Mucosa of stomach (tissue), 1 donor: ENCODE measurements at regions not wholly inside any gene's neighbourhood (a gene's known extent, or its start where the extent isn't known, plus 50 kb on each side); places are given as distances from the start of the nearest gene placed in this dataset.
"Not testable (repeated sequence)": the region's sequence is repeated elsewhere in the genome, so short reads cannot be mapped to it uniquely, and the experiment has no call there.

Experiments used
- H3K27me3 ChIP-seq: one replicate; pipeline ENCODE4 v1.7.0; 2013; ENCODE audit warnings: mild to moderate bottlenecking, low read length; ENCODE audit not compliant: control insufficient read depth, insufficient read depth
- H3K36me3 ChIP-seq: one replicate; pipeline ENCODE4 v1.7.0; 2013; ENCODE audit warnings: low read length; ENCODE audit not compliant: control insufficient read depth, insufficient read depth
- H3K4me1 ChIP-seq: one replicate; pipeline ENCODE4 v1.7.0; 2013; ENCODE audit warnings: mild to moderate bottlenecking, low read length; ENCODE audit not compliant: control insufficient read depth, insufficient read depth
- H3K4me3 ChIP-seq: one replicate; pipeline ENCODE4 v1.7.0; 2013; ENCODE audit warnings: low read length
- H3K9ac ChIP-seq: one replicate; pipeline ENCODE4 v1.7.0; 2013; ENCODE audit warnings: mild to moderate bottlenecking, low read length, moderate library complexity
- H3K9me3 ChIP-seq: one replicate; pipeline ENCODE4 v1.7.0; 2013; ENCODE audit warnings: mild to moderate bottlenecking, low read length, moderate library complexity; ENCODE audit not compliant: control insufficient read depth
- donor health status: Pancreatic carcinoma.

DNA sequence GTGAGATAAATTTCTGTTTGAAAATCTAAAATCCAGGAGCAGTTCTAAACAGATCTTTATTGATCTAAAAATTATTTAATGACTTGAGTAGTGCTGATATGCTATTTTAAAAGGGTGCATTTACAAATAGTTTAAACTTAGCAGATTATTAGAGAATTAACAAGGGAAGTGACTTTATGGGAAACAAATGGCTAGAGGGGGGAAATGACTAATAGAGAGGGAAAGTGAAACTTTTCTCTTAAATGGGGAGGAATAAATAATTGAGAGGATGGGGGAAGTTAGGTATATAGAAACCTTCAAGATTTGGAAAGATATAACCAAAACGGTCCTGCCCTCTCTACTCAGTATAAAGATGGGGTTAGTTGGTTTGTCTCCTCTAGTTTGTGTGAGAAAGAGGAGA, 90.1 kb upstream of the ARMC3 start:
- no peak overlapping the region for H3K4me3 ChIP-seq
- no peaks in the 10 kb centered on the region for H3K36me3 ChIP-seq
- H3K9me3 ChIP-seq, result no peaks in the 10 kb centered on the region
- peaks cover 5% of the 10 kb centered on the region for H3K4me1 ChIP-seq
- no peak overlapping the region for H3K9ac ChIP-seq
- no peaks in the 10 kb centered on the region for H3K27me3 ChIP-seq

DNA sequence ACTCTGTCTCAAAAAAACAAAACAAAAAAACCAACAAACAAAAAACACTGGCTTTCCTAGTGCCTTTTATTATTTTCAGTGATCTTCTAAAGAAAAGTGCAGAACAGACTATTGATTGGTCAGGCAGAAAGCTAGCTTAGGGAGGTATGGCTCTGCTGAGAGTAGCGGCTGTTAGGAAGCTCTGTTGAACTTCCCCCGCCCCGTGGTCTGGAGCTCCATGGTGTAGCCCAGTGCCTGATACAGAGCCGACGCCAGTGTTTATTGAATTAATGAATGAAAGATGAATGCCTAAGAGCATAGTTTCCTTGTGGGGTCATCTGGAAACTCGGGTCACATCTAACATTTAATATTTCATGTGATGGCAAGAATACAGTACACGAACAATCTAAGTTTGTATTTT, 90.5 kb upstream of the ARMC3 start:
- Histone ChIP-seq H3K36me3 (no peaks in the 10 kb centered on the region), H3K4me1 (peaks cover 5% of the 10 kb centered on the region), H3K9me3 (no peaks in the 10 kb centered on the region), H3K9ac (no peak overlapping the region), H3K4me3 (no peak overlapping the region), H3K27me3 (no peaks in the 10 kb centered on the region)

DNA sequence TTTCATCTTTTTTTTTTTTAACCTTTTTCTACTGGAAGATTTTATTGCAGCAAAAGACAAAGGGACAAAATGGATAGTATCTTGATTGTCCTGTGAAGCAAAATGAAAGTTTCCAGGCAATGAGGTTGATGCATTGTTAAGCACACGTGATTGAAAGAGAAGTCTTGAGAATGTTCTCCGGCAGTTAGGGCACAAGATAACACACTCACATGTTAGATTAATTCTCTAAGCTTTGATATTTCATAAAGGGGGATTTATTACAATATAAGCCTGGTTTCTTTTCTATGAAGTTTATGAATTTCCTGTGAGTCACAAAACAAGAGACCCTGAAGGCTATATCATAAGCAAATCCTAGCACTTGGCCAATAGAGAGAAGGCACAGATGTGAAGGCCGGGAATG, 93.4 kb upstream of the ARMC3 start:
- no peaks in the 10 kb centered on the region for H3K9me3 ChIP-seq
- H3K36me3 ChIP-seq, result no peaks in the 10 kb centered on the region
- H3K27me3 ChIP-seq, result no peaks in the 10 kb centered on the region
- peaks cover 5% of the 10 kb centered on the region for H3K4me1 ChIP-seq
- no peak overlapping the region for H3K9ac ChIP-seq
- no peak overlapping the region for H3K4me3 ChIP-seq

DNA sequence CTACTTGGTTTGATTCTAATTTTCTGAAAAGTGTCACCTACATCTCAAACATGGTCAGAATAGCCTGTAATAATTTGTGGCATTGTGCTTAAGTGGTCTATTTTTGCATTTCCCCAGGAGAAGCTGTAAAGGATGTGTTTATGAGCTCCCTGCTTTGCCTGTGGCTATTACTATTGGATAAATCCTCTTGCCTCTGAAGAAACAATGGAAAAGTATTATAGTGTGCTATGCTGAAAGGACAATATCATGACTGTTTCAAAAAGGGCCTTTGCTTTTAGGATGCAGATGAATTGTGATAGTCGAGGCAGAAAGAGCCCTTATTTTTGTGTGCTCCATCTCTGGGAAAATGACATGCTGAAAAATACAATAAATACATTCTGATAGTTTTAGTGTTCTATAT, 94.1 kb upstream of the ARMC3 start:
- Histone ChIP-seq H3K4me1 (peaks cover 5% of the 10 kb centered on the region), H3K4me3 (no peak overlapping the region), H3K9ac (no peak overlapping the region)

DNA sequence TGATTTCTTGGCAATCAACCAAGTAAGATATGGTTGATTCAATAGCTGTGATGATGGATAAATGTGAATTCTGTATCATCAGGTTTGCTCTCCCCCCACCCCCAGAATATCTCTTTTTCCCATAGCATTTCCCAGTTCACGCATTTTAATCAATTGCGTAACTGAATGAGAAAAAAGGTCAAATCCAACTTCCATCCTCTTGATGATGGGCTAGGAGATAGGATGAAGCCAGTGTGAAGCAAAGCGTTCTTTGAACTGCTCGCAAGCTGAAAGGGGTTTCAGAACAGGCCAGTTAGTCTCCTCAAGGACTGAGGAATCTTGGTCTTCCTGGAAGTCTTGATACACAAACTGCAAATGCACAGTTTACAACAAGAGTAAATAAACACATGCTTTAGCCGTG, 94.5 kb upstream of the ARMC3 start:
- H3K36me3 ChIP-seq, result no peaks in the 10 kb centered on the region
- H3K4me3 ChIP-seq, result no peak overlapping the region
- no peak overlapping the region for H3K9ac ChIP-seq
- no peaks in the 10 kb centered on the region for H3K9me3 ChIP-seq
- H3K4me1 ChIP-seq, result peaks cover 5% of the 10 kb centered on the region
- H3K27me3 ChIP-seq, result no peaks in the 10 kb centered on the region

More for the DNA sequence above, 94.1 kb upstream of the ARMC3 start:
- Histone ChIP-seq H3K36me3 (no peaks in the 10 kb centered on the region), H3K27me3 (no peaks in the 10 kb centered on the region), H3K9me3 (no peaks in the 10 kb centered on the region)

DNA sequence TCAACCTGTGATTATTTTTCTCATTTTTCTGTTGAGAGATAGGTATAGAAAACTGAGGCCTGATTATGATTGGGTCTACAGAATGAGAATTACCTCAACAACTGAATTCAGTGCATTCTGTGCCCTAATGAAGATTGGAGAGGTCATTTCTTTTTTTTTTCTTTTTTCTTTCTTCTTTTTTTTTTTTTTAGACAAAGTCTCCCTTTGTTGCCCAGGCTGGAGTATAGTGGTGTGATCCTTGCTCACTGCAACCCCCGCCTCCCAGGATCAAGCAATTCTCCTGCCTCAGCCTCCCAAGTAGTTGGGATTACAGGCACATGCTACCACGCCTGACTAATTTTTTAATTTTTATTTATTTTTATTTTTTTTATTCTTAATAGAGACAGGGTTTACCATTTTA, 95.0 kb upstream of the ARMC3 start:
- no peak overlapping the region for H3K4me3 ChIP-seq
- no peaks in the 10 kb centered on the region for H3K9me3 ChIP-seq
- H3K9ac ChIP-seq, result no peak overlapping the region
- peaks cover 5% of the 10 kb centered on the region for H3K4me1 ChIP-seq
- no peaks in the 10 kb centered on the region for H3K27me3 ChIP-seq
- H3K36me3 ChIP-seq, result no peaks in the 10 kb centered on the region

DNA sequence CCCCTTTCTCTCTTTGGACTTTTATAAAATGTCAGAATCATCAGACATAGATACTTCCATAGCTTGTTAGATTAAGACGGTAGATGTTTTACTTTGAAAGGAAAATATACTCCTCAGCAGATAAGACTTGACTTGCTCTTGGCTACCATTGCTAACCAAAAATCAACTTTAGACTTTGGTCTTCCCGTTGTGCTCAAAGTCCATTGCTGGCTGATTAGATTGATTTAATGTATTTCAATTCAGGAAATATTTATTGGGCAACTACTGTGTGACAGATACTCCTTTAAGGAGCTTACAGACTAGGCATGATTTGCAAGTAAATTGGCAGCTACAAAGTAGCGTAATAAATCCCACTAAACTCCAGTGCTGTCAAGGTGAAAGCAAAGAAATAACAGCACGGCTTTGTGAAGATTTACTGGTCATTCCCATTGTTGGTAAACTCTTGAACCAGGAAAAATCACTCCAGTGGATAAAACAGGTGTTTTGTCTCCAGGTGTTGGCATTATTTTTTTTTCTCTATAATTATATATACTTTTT, 95.7 kb upstream of the ARMC3 start:
- no peaks in the 10 kb centered on the region for H3K36me3 ChIP-seq
- no peak overlapping the region for H3K9ac ChIP-seq
- no peak overlapping the region for H3K4me3 ChIP-seq
- H3K9me3 ChIP-seq, result no peaks in the 10 kb centered on the region
- peaks cover 5% of the 10 kb centered on the region for H3K4me1 ChIP-seq
- no peaks in the 10 kb centered on the region for H3K27me3 ChIP-seq

DNA sequence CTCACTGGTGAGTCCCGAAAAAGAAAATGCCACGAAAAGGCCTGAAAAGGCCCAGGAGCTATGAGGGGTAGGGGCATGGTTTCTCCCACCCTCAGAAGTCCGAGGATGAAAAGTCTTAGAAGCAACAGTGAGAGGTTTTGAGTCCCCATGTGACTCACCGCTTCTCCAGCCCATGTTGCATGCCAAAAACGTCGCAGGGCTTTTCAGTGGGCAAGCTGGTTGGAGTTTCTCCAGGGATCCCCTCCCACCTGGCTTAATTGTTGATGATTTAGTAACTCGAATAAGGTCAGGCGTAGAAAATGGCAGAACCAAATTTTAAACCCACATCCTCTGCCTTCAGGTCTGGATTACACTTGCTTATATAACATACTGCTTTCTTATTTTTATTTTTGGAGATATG, 96.3 kb upstream of the ARMC3 start:
- Histone ChIP-seq H3K9ac (no peak overlapping the region), H3K27me3 (no peaks in the 10 kb centered on the region), H3K9me3 (no peaks in the 10 kb centered on the region)

DNA sequence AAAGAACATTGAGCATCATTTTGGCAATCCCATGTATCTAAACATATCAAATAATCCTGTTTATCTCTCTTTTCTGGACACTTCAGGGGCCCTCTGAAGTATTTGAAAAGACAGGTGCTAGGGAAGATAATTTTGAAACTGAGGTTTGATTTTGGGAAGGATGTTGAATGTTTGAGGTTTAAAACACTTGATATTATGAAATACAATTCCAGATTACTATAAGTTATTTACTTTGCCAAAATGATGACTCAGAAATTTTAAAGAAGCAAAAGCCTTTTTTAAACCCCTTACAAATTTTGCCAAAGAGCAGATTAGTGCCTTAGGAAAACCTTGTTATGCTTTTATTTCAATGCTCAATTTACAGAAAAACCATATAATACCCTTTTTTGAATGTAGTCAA, 99.1 kb upstream of the ARMC3 start:
- not testable (repeated sequence) for H3K4me3 ChIP-seq, H3K9me3 ChIP-seq, H3K9ac ChIP-seq, H3K36me3 ChIP-seq, H3K4me1 ChIP-seq, H3K27me3 ChIP-seq

More for the DNA sequence above, 96.3 kb upstream of the ARMC3 start:
- Histone ChIP-seq H3K4me3 (no peak overlapping the region), H3K36me3 (no peaks in the 10 kb centered on the region), H3K4me1 (peaks cover 5% of the 10 kb centered on the region)

DNA sequence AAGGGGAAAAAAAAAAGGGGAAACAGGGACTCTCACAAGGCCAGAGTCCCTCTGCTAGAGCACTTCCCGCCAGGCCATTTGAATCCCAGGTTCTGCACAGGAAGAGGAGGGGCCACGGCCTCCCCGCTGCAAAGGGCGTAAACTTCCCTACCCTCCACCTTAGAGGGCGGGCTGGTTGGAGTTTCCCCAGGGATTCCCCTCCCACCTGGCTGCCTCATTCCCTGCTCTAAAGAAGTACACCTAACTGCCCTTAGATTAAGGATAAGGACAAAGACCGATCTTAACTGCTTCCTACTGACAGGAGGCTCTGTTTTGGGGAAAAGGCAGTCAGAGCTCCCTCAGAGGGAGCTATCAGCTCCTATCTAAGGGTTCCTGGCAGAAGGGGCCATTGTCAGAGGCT, 102.0 kb upstream of the ARMC3 start:
- no peaks in the 10 kb centered on the region for H3K36me3 ChIP-seq
- H3K9ac ChIP-seq, result no peak overlapping the region
- no peaks in the 10 kb centered on the region for H3K27me3 ChIP-seq
- no peak overlapping the region for H3K4me3 ChIP-seq
- H3K4me1 ChIP-seq, result peaks cover 6% of the 10 kb centered on the region
- no peaks in the 10 kb centered on the region for H3K9me3 ChIP-seq

DNA sequence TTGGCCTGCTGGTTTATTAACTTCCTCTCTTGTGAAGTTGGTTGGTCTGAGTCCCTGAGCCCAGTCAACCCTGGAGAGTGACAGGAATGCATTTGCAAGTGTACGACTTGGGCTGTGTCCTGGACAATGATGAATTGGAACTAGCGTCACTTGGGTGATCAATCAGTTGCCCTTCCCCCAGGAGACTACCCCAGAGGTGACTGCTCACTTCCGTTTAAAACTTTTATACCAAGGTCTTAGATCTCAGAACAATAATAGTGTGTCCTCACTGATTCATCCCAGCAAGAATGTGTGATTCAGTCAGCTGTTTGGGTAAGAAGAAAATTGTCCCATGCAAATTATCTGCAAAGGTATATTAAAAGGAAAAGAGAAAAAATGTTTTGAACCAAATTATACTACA, 102.9 kb upstream of the ARMC3 start:
- peaks cover 6% of the 10 kb centered on the region for H3K4me1 ChIP-seq
- H3K9ac ChIP-seq, result no peak overlapping the region
- no peaks in the 10 kb centered on the region for H3K36me3 ChIP-seq
- no peaks in the 10 kb centered on the region for H3K9me3 ChIP-seq
- H3K27me3 ChIP-seq, result no peaks in the 10 kb centered on the region
- no peak overlapping the region for H3K4me3 ChIP-seq

DNA sequence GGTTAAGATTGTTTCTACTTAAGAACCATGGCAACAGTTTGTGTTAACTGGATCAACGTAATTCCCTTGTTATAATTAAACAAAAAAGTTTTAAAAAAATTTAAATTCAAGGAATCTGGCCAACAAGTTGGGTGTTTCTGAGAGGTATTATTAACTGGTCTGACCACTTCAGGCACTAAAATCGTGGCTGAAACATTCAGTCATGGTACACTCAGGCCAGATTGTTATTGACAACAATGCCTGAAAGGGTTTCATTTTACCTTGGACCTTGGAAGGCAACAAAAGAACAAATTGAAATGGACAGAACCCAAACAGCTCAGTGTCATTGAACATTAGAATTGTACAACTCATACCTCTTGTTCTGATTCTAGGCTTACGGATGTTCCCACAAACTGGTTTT, 103.3 kb upstream of the ARMC3 start:
- H3K4me3 ChIP-seq, result no peak overlapping the region
- no peaks in the 10 kb centered on the region for H3K9me3 ChIP-seq
- no peaks in the 10 kb centered on the region for H3K36me3 ChIP-seq
- no peak overlapping the region for H3K9ac ChIP-seq
- H3K27me3 ChIP-seq, result no peaks in the 10 kb centered on the region
- H3K4me1 ChIP-seq, result peaks cover 6% of the 10 kb centered on the region

DNA sequence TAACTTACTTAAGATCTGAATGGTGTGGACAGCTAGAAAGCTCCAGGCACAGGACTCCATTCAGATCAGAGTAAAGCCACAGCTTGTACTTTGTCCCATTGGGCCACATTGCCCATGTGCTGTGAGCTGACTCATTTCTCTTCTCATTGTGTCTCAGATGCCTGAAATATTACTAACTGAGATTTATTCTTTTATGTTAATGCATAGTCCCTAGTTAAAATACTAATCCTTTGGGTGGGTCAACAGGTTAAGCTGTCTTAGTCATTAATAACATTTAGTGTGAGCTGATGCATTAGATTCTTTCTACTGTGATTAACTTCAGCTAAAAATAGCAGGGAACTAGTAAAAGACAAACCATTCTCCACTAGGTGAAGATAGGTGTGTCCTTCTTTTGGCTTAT, 104.7 kb upstream of the ARMC3 start:
- H3K9ac ChIP-seq, result no peak overlapping the region
- H3K36me3 ChIP-seq, result no peaks in the 10 kb centered on the region
- peaks cover 6% of the 10 kb centered on the region for H3K4me1 ChIP-seq
- no peaks in the 10 kb centered on the region for H3K27me3 ChIP-seq
- H3K4me3 ChIP-seq, result no peak overlapping the region
- no peaks in the 10 kb centered on the region for H3K9me3 ChIP-seq
